RWPE1 (cell line): ENCODE measurements at regions not wholly inside any gene's neighbourhood (a gene's known extent, or its start where the extent isn't known, plus 50 kb on each side); places are given as distances from the start of the nearest gene placed in this dataset.

Experiments used
- CTCF ChIA-PET: fragments of 350-600 bp; sonication (Branson Sonifier 250); formaldehyde crosslinking; extraction: SDS; loops from one replicate; lab custom pipeline; 2021; lab: Yijun Ruan, JAX
- POLR2A ChIA-PET: fragments of 400-600 bp; formaldehyde crosslinking; extraction: SDS; loops from one replicate; lab custom pipeline; 2020; ENCODE audit warnings: antibody characterized with exemption; ENCODE audit not compliant: low non-redundant PET; lab: Yijun Ruan, JAX
- DNase-seq: peaks from one replicate; pipeline ENCODE4 v3.0.0; 2012; ENCODE audit warnings: low spot score
- H3K27ac ChIP-seq: fragments of 450-650 bp; 2 replicates; pipeline ENCODE4 v1.5.1; 2017
- CTCF ChIP-seq: fragments of 450-650 bp; conservative IDR thresholded peaks from 2 replicates; pipeline ENCODE4 v1.5.1; 2017; ENCODE audit warnings: low read depth, mild to moderate bottlenecking

GRCh38 chr2:226399006-226399405 lies 400.6 kb downstream of the IRS1 start:
- DNase-seq: no peak
- no peak for TF ChIP-seq CTCF
- ChIA-PET POLR2A (no interaction called here), CTCF (no interaction called here)
- no peak overlapping the region for H3K27ac ChIP-seq

DNA sequence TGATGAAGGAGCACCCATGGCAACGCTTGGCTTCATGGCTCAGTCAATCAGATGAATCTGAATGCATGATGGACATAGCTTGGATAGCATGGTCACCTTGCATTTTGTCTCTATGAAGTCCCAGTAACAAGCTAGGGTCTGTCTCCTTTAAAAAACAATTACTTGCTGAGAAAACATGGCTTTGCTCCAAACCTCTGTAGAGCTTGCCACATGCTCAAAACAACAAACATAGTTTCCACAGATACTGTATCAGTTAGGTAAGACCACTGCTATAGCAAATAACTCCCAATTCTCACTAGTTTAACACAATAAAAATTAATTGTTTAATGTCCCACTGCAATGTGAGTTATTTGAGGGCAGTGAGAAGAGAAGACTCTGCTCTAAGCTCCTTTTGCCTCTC lies 401.0 kb downstream of the IRS1 start:
- H3K27ac ChIP-seq: no peak overlapping the region
- no peak for DNase-seq
- TF ChIP-seq CTCF: no peak
- POLR2A ChIA-PET: no interaction called here
- CTCF ChIA-PET: no interaction called here

DNA sequence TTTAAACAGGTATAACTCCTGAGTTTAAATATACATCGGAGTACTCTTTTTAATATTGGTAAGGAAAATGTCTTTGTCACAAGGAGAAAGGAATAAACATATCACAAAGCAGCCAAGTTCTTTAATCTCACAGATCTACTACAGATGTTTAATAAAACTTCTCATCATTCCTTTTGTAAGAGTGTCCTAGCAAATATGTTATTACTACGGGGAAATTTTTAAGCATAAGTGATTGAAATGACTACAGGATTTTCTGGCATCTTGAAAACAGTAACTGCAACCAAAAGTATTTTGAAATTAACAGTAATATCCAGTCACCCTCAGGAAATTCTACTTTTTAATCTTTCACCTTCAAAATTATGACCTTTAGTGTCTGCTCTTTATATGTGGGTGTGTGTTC lies 403.1 kb downstream of the IRS1 start:
- no peak overlapping the region for H3K27ac ChIP-seq
- no peak for TF ChIP-seq CTCF
- ChIA-PET CTCF (interaction anchor here (0.6 kb wide), 1 partner anchor 135 kb away, joined by 3 read pairs; no protein-coding TSS in a partner anchor), POLR2A (no interaction called here)
- DNase-seq: no peak

DNA sequence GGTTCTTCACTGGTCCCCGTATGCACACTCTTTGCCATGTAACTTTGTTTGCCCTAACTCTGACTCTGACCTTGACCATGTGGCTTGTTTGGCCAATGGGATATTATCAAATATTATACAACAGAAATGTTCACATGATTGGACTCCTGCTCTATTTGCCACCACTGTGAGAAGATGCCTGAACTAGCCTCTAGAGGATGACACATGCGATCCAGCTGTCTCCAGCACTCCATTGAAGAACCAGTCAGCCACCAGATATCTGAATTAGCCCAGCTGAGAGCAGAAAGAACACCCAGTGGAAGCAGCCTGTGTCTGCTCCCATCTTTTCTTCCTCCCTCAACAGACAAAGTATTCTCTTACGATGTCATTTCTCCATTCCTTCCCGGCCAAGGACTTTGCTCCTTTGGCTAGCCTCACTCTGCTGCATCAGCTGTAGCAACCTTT lies 412.1 kb downstream of the IRS1 start:
- DNase-seq: no peak
- ChIA-PET POLR2A (no interaction called here), CTCF (interaction anchor here (0.6 kb wide), 1 partner anchor 52 kb away, joined by 3 read pairs; no protein-coding TSS in a partner anchor)
- no peak for TF ChIP-seq CTCF
- no peak overlapping the region for H3K27ac ChIP-seq

DNA sequence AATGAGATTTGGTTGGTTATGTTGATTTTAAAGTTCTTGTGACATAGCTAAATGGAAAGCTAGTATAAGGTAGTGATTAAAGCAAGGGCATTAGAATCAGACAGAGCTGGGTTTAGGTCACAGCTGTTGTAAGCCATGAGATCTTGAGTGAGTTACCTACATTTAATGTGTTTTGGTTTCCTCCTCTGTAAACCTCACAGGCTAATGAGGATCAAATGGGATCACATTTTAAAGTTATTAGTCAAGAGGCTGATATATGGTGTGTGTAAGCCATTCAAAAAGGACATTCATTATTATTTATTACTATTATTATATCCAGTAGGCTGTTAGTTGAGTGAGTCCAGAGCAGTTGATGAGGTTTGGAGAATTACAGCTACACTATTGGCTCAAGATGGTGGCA lies 416.2 kb downstream of the IRS1 start:
- TF ChIP-seq CTCF: no peak
- ChIA-PET POLR2A (no interaction called here), CTCF (interaction anchor here (0.8 kb wide), 1 partner anchor 9 kb away, joined by 4 read pairs; no protein-coding TSS in a partner anchor)
- DNase-seq: no peak
- H3K27ac ChIP-seq: no peak overlapping the region

GRCh38 chr2:226380679-226381078 lies 418.9 kb downstream of the IRS1 start:
- TF ChIP-seq CTCF: no peak
- CTCF ChIA-PET: no interaction called here
- H3K27ac ChIP-seq: no peak overlapping the region
- POLR2A ChIA-PET: no interaction called here
- no peak for DNase-seq
